Endodermal cell (in vitro differentiated cells): ENCODE measurements at regions not wholly inside any gene's neighbourhood (a gene's known extent, or its start where the extent isn't known, plus 50 kb on each side); places are given as distances from the start of the nearest gene placed in this dataset.

Experiments
- DNase-seq: peaks from one replicate; pipeline ENCODE4 v3.0.0-alpha.2; 2017
- H3K27ac ChIP-seq: 2 replicates; pipeline ENCODE4 v1.5.1; 2013; ENCODE audit warnings: mild to moderate bottlenecking, low read depth, low read length, moderate library complexity
- H3K27me3 ChIP-seq: 2 replicates; pipeline ENCODE4 v1.6.1; 2013; ENCODE audit warnings: mild to moderate bottlenecking, low read length, moderate library complexity; ENCODE audit not compliant: insufficient read depth, control insufficient read depth, poor library complexity, severe bottlenecking
- H3K36me3 ChIP-seq: 2 replicates; pipeline ENCODE4 v1.7.0; 2013; ENCODE audit warnings: mild to moderate bottlenecking, low read length, moderate library complexity; ENCODE audit not compliant: control insufficient read depth, insufficient read depth
- H3K4me1 ChIP-seq: one replicate; pipeline ENCODE4 v1.7.0; 2013; ENCODE audit warnings: low read length; ENCODE audit not compliant: control insufficient read depth, insufficient read depth
- H3K4me3 ChIP-seq: 2 replicates; pipeline ENCODE4 v1.5.1; 2013; ENCODE audit warnings: mild to moderate bottlenecking, low read length, moderate library complexity
- H3K9ac ChIP-seq: 2 replicates; pipeline ENCODE4 v1.6.1; 2013; ENCODE audit warnings: mild to moderate bottlenecking, low read length, moderate library complexity; ENCODE audit not compliant: poor library complexity, severe bottlenecking; ENCODE audit errors: extremely low read depth
- H3K9me3 ChIP-seq: 2 replicates; pipeline ENCODE4 v1.6.1; 2013; ENCODE audit warnings: mild to moderate bottlenecking, low read length, moderate library complexity; ENCODE audit not compliant: control insufficient read depth
- H3K27ac Mint-ChIP-seq: 2 replicates; pipeline ENCODE4 v1.8.0; 2020; ENCODE audit warnings: mixed read lengths
- H3K27me3 Mint-ChIP-seq: 2 replicates; pipeline ENCODE4 v1.8.0; 2021; ENCODE audit warnings: mild to moderate bottlenecking, mixed read lengths; ENCODE audit not compliant: insufficient read depth
- H3K36me3 Mint-ChIP-seq: 2 replicates; pipeline ENCODE4 v1.8.0; 2020; ENCODE audit warnings: low read depth, mixed read lengths
- H3K4me1 Mint-ChIP-seq: 2 replicates; pipeline ENCODE4 v1.8.0; 2020; ENCODE audit warnings: mixed read lengths
- H3K4me3 Mint-ChIP-seq: 2 replicates; pipeline ENCODE4 v1.8.0; 2020; ENCODE audit warnings: mild to moderate bottlenecking, moderate library complexity, mixed read lengths
- H3K9me3 Mint-ChIP-seq: 2 replicates; pipeline ENCODE4 v1.8.0; 2020; ENCODE audit warnings: mild to moderate bottlenecking, mixed read lengths
- WGBS, 2 experiments: methylation state at CpG; one replicate each; pipeline versions ENCODE4 v1.1.5 to v1.1.7; 2013; ENCODE audit warnings: missing lambda C conversion rate in 2 of 2, mixed read lengths in 1 of 2; ENCODE audit not compliant: insufficient coverage in 1 of 2, insufficient read length in 1 of 2; 5-methylcytosine and 5-hydroxymethylcytosine counted together
- TF ChIP-seq, protein P1 (sequence below): fragments of 200-600 bp; sonication (generic); conservative IDR thresholded peaks from 2 replicates; pipeline ENCODE4 v1.5.0; 2021; ENCODE audit warnings: antibody characterized with exemption, mild to moderate bottlenecking

- Mint-ChIP-seq H3K36me3 (no peaks in the 10 kb centered on the region), H3K4me3 (no peak overlapping the region), H3K9me3 (no peaks in the 10 kb centered on the region), H3K4me1 (no peaks in the 10 kb centered on the region), H3K27ac (no peak overlapping the region), H3K27me3 (peaks cover 9% of the 10 kb centered on the region)
- H3K9ac ChIP-seq: no peak overlapping the region
- no peak overlapping the region for H3K27ac ChIP-seq
- no peaks in the 10 kb centered on the region for H3K36me3 ChIP-seq
- no peak for DNase-seq
- TF ChIP-seq, protein P1, sequence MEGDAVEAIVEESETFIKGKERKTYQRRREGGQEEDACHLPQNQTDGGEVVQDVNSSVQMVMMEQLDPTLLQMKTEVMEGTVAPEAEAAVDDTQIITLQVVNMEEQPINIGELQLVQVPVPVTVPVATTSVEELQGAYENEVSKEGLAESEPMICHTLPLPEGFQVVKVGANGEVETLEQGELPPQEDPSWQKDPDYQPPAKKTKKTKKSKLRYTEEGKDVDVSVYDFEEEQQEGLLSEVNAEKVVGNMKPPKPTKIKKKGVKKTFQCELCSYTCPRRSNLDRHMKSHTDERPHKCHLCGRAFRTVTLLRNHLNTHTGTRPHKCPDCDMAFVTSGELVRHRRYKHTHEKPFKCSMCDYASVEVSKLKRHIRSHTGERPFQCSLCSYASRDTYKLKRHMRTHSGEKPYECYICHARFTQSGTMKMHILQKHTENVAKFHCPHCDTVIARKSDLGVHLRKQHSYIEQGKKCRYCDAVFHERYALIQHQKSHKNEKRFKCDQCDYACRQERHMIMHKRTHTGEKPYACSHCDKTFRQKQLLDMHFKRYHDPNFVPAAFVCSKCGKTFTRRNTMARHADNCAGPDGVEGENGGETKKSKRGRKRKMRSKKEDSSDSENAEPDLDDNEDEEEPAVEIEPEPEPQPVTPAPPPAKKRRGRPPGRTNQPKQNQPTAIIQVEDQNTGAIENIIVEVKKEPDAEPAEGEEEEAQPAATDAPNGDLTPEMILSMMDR: no peak
- H3K4me1 ChIP-seq: no peaks in the 10 kb centered on the region
- no peaks in the 10 kb centered on the region for H3K27me3 ChIP-seq
- 88 to 94% methylated on average over 5 to 7 of the region's 7 CpGs for WGBS, 2 experiments
- no peaks in the 10 kb centered on the region for H3K9me3 ChIP-seq
- H3K4me3 ChIP-seq: no peak overlapping the region
Observed at GRCh38 chr6:1257778-1258177, 54.1 kb upstream of the FOXQ1 start.

GRCh38 chr6:1256435-1257008, 55.4 kb upstream of the FOXQ1 start:
- H3K4me1 Mint-ChIP-seq: no peaks in the 10 kb centered on the region

DNA sequence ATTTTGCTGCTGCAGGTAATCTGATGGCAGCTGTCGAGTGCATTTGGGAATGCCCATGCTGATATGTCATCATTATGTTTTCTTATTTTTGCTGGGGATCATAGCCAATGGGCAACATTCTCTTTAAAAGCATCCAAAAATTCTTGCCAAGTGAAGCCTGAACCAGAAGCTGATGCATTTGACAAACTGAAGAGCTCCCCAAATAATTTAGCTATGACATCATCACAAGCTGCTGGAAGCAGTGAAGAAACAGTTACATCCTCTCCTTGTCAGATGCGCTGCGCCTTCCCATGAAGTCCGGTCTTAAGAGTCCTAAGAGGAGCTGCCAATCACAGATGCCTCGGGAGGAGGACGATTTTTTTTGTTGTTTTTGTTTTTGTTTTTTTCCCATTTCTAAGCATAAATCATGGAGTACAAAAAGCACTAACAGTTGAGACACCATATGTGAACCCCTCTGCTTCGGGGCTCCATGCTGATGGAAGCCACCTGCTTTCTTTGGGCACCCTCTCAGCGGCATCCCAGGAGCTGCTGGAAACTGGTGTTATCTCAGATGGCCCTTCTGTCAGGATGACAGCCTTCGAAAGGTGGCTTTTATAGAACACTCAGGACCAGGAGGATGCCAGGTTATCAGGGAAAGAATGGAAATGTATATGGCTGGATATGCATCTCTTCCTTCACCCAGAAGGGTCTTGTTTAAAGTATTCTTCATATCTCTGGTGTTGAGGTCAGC, 56.1 kb upstream of the FOXQ1 start:
- Mint-ChIP-seq H3K27ac (no peak overlapping the region), H3K27me3 (peaks cover 13% of the 10 kb centered on the region), H3K4me1 (no peaks in the 10 kb centered on the region), H3K36me3 (no peaks in the 10 kb centered on the region), H3K9me3 (no peaks in the 10 kb centered on the region), H3K4me3 (no peak overlapping the region)
- Histone ChIP-seq H3K27ac (no peak overlapping the region), H3K9ac (no peak overlapping the region), H3K9me3 (no peaks in the 10 kb centered on the region), H3K4me3 (no peak overlapping the region), H3K27me3 (no peaks in the 10 kb centered on the region), H3K36me3 (no peaks in the 10 kb centered on the region), H3K4me1 (no peaks in the 10 kb centered on the region)
- TF ChIP-seq, protein P1: no peak
- WGBS, 2 experiments: 90 to 94% methylated on average over 9 of the region's 9 CpGs
- DNase-seq: no peak

More at GRCh38 chr6:1256435-1257008, 55.4 kb upstream of the FOXQ1 start:
- Histone ChIP-seq H3K27me3 (no peaks in the 10 kb centered on the region), H3K4me3 (no peak overlapping the region), H3K9ac (no peak overlapping the region), H3K27ac (no peak overlapping the region), H3K4me1 (no peaks in the 10 kb centered on the region), H3K9me3 (no peaks in the 10 kb centered on the region), H3K36me3 (no peaks in the 10 kb centered on the region)
- 93 to 96% methylated on average over 7 to 8 of the region's 8 CpGs for WGBS, 2 experiments
- no peak for DNase-seq
- Mint-ChIP-seq H3K27ac (no peak overlapping the region), H3K27me3 (peaks cover 9% of the 10 kb centered on the region), H3K9me3 (no peaks in the 10 kb centered on the region), H3K4me3 (no peak overlapping the region), H3K36me3 (no peaks in the 10 kb centered on the region)
- TF ChIP-seq, protein P1: no peak
